GM19023 (cell line): ENCODE measurements at regions not wholly inside any gene's neighbourhood (a gene's known extent, or its start where the extent isn't known, plus 50 kb on each side); places are given as distances from the start of the nearest gene placed in this dataset.
"Not testable (repeated sequence)": the region's sequence is repeated elsewhere in the genome, so short reads cannot be mapped to it uniquely, and the experiment has no call there.

Experiments
- ATAC-seq: cut with Tn5 transposase; IDR thresholded peaks from one replicate; pipeline ENCODE4 v1.9.1; 2021; ENCODE audit warnings: mild to moderate bottlenecking, moderate library complexity; ENCODE audit not compliant: unreplicated experiment

- no peak for ATAC-seq
Observed at GRCh38 chr2:220789961-220790360, 782.1 kb downstream of the EPHA4 start.

DNA sequence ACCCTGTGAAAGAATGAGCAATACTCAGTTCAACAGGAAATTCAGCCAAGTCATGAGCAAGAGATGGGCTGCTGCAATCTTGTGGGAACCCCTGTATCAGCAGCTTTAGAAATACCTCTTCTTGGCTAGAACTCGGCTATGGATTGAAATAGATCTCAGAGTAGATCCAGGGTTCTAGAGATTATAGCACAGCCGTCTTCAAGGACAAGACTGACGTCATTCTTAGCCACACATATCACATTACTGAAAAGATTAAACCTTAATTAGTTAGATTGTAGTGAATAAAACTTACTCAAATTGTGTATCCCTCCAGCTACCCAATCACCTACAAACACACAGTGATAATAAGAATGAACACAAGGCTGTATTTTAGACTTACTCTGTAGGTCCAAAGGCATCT lies 776.4 kb downstream of the EPHA4 start:
- ATAC-seq = no peak

DNA sequence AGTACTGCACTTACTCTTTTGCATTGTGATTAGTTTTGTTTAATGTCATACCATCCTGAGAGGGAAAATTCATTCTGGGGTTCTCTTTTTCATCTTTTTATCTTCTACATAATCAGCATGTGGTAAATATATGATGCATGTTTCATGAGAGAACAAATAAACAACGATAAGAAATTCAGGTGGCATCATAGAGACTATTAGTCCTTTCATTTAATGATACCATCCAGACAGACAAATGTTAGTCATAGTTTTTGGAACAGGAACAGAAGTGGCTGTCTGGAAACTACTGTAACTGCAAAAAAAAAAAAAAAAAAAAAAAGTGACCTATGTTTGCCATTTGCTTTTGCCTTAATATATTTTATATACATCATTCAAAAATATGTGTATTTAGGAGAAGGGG lies 761.0 kb downstream of the EPHA4 start:
- no peak for ATAC-seq

DNA sequence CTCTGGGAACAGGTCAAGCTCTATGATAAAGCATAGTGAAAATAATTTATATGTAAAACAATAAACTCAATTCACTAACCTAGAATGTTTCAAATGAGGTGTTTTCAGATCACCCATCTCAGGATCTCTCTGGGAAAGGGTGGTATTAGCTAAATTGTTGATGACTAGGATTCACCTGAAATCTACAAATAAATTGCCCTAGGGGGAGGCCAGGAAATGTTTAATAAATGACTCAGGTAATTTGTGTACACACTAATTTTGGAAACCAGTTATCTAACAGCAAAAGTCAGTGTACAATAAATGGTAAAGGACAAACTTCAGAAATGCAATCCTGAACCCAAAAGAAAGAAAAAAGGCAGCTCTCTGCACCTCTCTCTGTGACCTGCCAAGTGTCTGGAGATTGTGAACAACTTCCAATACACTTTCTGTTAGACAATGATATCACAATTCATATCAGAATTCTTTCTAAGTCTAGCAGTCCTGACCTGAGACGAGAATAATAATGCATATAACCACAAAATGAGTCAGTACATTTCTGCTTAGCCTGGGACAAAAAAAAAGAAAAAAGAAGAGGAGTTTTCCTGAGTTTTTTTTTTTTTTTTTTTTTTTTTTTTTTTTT lies 760.0 kb downstream of the EPHA4 start:
- no peak for ATAC-seq

DNA sequence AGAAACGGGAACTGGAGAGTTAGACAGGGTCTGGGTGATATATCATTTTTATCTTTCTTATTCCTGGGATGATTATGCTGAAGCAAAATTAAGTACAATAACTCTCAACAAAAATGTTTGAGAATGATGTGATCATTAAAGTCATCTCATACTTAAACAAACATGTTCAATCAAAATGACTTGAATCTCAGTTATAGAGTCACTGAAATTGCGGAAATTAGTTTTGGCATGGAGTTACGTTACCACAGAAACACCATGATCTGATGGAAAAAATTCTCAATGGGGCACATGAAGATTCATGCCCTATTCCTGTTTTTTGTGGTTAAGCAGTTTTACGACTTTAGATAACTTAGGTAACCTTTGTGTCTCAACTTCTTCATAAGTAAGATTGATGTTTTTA lies 757.7 kb downstream of the EPHA4 start:
- ATAC-seq = no peak

DNA sequence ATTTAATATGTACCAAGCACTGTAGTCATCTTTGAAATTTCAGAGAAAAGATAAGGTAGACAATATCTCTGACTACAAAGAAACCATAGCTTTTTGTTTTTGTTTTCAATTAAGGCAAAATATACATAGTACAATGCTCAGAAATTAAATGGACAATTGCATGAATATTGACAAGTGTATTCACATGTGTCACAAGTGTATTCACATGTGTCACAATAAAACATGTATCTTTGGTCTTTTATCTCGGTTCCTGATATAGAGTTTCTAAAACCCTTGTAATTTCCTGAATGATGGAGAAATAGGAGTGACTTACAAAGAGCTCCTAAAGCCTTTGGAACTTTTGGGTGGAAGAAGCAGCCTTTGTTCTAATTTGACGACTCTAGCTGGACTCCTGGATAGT lies 756.4 kb downstream of the EPHA4 start:
- ATAC-seq = no peak

- no peak for ATAC-seq
Observed at GRCh38 chr2:220821683-220822082, 750.4 kb downstream of the EPHA4 start.

GRCh38 chr2:220823590-220823989 lies 748.5 kb downstream of the EPHA4 start:
- not testable (repeated sequence) for ATAC-seq

DNA sequence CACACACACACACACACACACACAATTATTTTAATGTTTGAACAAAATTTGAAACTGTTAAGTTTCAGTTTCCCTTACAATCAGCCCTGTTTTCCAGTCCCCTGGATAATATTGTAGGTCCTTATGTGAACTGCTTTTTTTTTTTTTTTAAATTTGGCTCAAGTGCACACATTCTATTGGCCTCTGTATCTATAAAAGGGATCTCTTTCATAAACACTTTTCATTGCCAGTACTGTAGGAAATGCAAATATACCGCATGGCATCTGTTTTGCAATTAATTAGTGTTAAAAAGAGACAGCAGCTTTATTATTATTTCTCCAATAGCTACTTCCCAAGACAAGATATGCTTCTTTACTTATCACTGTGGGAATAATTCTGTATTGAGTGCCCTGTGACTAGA lies 738.7 kb downstream of the EPHA4 start:
- no peak for ATAC-seq

GRCh38 chr2:220835583-220835982 lies 736.5 kb downstream of the EPHA4 start:
- no peak for ATAC-seq

DNA sequence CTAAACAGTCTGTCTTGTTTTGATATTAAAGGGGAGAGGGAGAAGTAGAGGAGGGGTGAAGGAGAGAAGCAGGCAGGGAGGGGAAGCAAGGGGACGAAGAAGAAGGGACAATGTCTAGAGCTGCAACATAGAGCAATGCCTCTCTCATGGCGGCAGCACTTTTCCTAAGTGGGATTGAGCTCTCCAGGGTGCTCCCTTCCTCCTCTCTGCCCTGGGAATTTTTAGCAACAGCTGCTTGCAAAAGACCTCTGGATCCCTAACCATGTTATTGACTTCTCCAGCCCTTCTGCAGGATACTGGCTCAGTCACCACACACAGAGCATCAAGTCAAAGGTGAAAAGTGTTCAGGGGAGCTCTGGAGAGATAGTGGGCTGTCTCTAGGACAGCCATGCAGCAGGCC lies 734.9 kb downstream of the EPHA4 start:
- ATAC-seq = no peak

DNA sequence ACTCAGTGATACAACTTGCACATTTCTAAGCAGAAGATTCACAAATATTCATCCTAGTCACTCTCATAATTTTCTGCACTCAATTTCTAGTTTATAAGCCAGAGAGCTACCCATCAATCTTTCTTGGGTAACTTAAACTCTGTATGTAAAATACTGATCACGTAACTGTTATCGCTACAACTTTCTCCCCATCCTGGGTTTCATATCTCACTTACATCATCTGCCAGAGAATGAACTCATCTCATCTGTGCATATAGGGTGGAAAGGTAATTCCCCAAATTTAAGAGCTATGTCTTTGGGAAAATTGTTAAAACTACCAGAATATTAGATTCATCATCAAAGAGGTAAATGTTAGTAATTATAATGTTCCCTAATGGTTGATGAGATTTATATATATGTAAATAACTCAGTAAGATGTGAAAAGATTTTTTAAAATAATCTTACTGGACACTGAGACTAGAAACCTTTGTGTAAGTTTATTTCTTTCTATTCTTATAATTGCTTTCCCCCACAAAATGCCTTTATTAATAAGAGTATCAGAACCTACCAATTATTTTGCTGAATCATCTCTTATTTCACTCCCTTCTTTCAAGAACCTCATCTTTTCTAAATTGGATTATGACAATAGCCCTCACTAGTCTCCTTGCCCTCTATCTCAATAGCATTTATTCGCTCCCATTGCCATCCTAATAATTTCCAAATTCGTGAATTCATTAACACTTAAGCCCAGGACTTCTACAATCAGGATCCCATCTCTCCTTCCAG lies 729.0 kb downstream of the EPHA4 start:
- ATAC-seq = no peak

- no peak for ATAC-seq
Observed at GRCh38 chr2:220845766-220846273, 726.3 kb downstream of the EPHA4 start.

DNA sequence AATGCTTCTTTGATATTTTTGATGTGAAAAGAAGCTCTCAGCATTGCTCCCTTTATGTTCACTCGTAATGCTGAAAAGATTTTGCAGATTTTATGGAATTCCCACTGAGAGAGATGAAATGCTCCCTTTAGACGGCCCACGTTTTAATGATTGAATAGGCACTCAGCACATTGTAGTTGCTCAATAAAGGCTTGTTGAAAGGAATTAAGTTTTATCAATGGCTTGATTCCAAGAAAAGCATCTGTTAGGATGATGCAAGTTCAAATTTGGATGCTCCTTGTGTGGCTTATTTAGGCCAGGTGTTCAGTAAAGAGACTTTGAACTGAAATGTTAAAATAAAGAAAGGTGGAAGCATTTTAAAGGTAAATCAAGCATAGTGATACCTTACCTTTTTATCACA lies 725.1 kb downstream of the EPHA4 start:
- no peak for ATAC-seq

DNA sequence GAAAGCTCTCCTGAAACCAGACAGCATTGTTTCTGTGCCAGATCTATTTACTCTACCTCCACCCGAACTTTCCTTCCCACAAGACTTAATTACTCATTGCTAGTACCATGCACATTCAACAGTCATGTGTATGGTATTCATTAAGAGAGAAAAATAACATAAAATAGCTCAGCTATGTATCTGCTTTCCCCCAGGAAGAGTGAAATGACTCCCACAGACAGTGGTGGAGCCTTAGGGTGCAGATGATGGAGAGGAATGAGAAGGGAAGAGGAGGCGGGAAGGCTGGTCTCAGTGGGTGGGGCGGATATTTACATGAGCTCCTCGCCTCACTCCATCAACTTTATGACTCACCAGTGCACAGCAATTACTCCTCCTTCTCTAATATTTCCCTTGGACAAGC lies 724.5 kb downstream of the EPHA4 start:
- ATAC-seq = no peak

- ATAC-seq = no peak
Observed at GRCh38 chr2:220849433-220849832, 722.7 kb downstream of the EPHA4 start.

DNA sequence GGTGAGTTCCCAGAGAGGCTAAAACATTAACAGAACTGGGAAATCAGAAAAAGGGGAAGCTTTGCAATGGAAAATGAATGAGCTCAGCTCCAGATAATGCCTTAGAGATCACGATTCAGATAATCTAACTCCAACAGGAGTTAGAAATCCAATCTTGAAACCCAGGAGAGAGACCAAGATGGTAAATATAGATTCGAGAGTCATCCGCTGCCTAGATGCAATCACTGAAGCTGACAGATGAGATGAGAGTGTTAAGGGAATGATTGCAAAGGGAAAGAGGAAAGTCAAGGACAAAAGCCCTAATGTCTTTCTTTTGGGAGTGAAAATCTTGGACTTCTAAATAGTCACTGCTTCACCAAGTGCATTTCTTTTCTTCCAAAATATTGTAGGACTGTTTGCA lies 722.0 kb downstream of the EPHA4 start:
- ATAC-seq = no peak

- no peak for ATAC-seq
Observed at GRCh38 chr2:220855296-220855695, 716.8 kb downstream of the EPHA4 start.

DNA sequence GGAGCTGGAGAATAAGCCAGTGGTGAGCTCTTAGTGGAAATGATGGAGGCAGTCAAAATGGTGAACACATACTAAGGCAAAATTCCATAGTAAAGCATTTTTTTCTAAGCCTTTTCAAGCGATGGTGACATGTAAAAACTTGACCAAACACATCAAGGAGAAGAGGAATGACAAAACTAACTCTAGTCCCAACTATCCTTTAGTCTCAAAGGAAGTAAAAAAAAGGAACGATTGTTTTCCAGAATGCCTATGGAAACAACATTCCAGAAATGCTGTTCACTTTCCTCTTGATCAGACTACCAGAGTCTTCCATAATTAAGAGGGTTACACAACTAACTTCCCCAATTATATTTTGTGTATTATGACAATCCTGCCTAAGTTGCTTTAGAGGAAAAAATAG lies 715.6 kb downstream of the EPHA4 start:
- no peak for ATAC-seq

DNA sequence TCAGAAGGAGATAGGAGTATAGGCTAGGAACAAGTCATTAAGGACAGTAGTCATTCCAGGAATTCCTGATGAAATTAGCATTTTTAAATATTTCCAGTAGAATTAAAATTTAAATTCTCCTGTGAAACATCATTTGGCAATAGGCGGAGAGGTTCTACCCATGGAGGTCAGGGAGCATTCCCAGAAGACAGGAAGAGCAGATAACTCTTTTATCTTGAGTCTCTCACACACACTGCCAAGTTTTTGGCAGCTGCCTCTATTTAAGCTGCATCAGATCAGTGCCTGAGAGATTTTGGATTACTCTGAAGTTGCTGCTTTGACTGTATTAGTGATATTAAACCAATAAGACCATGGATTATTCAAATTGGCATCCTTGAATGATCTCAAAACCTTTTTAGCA lies 714.7 kb downstream of the EPHA4 start:
- ATAC-seq = no peak

GRCh38 chr2:220858101-220858500 lies 714.0 kb downstream of the EPHA4 start:
- no peak for ATAC-seq

DNA sequence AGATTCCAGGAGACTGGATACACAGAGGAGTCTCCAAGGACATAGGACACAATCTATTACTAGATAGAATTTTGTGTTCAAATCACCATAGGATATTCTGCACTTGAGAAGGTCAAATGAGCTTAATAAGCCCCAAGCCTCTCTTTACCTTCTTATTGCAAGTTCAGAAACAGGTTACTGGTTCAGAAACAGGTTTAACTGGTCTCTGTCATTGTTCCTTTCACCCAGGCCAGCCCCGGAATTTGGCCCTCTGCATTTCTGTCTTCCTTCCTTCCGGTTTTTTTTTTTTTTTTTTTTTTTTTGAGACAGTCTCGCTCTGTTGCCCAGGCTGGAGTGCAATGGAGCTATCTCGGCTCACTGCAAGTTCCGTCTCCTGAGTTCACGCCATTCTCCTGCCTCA lies 700.2 kb downstream of the EPHA4 start:
- no peak for ATAC-seq
